G401.6 (cell line): ENCODE measurements at regions not wholly inside any gene's neighbourhood (a gene's known extent, or its start where the extent isn't known, plus 50 kb on each side); places are given as distances from the start of the nearest gene placed in this dataset.

ENCODE experiments used
- FAIRE-seq: peaks from 2 replicates; lab custom pipeline; 2012; peaks lifted over from hg19 to GRCh38; lab: Jason Lieb, UNC

GRCh38 chr2:157059036-157059435 lies 198.5 kb upstream of the GALNT5 start:
- no peak for FAIRE-seq

- no peak for FAIRE-seq
Observed at GRCh38 chr2:157061799-157062198, 195.7 kb upstream of the GALNT5 start.

GRCh38 chr2:157067562-157067961 lies 189.9 kb upstream of the GALNT5 start:
- no peak for FAIRE-seq

GRCh38 chr2:157068237-157068636 lies 189.3 kb upstream of the GALNT5 start:
- no peak for FAIRE-seq

GRCh38 chr2:157075924-157076323 lies 181.6 kb upstream of the GALNT5 start:
- FAIRE-seq: no peak

GRCh38 chr2:157076526-157077161 lies 180.9 kb upstream of the GALNT5 start:
- no peak for FAIRE-seq

GRCh38 chr2:157077753-157078350 lies 179.7 kb upstream of the GALNT5 start:
- FAIRE-seq: no peak

GRCh38 chr2:157082950-157083349 lies 174.6 kb upstream of the GALNT5 start:
- no peak for FAIRE-seq

GRCh38 chr2:157085522-157085921 lies 172.0 kb upstream of the GALNT5 start:
- no peak for FAIRE-seq

GRCh38 chr2:157087373-157088002 lies 170.0 kb upstream of the GALNT5 start:
- no peak for FAIRE-seq

GRCh38 chr2:157093666-157094065 lies 163.8 kb upstream of the GALNT5 start:
- FAIRE-seq: no peak

GRCh38 chr2:157105372-157105771 lies 152.1 kb upstream of the GALNT5 start:
- no peak for FAIRE-seq

- FAIRE-seq: no peak
Observed at GRCh38 chr2:157106950-157107349, 150.6 kb upstream of the GALNT5 start.

GRCh38 chr2:157107460-157107859 lies 150.0 kb upstream of the GALNT5 start:
- no peak for FAIRE-seq

GRCh38 chr2:157107877-157108276 lies 149.6 kb upstream of the GALNT5 start:
- FAIRE-seq: no peak

GRCh38 chr2:157122776-157123175 lies 134.7 kb upstream of the GALNT5 start:
- FAIRE-seq: no peak

GRCh38 chr2:157124731-157125130 lies 132.8 kb upstream of the GALNT5 start:
- FAIRE-seq: no peak

GRCh38 chr2:157125685-157126084 lies 131.8 kb upstream of the GALNT5 start:
- no peak for FAIRE-seq

- no peak for FAIRE-seq
Observed at GRCh38 chr2:157127249-157128012, 130.1 kb upstream of the GALNT5 start.

GRCh38 chr2:157143901-157144300 lies 113.6 kb upstream of the GALNT5 start:
- no peak for FAIRE-seq

- no peak for FAIRE-seq
Observed at GRCh38 chr2:157149270-157149669, 108.2 kb upstream of the GALNT5 start.

GRCh38 chr2:157150747-157151146 lies 106.8 kb upstream of the GALNT5 start:
- no peak for FAIRE-seq

GRCh38 chr2:157152362-157152761 lies 105.1 kb upstream of the GALNT5 start:
- no peak for FAIRE-seq
